Activated naive CD8-positive, alpha-beta T cell treated with anti-CD3 and anti-CD28 coated beads, Interleukin-2, amount 50 U/mL, for 24 hours (primary cell): ENCODE measurements at regions not wholly inside any gene's neighbourhood (a gene's known extent, or its start where the extent isn't known, plus 50 kb on each side); places are given as distances from the start of the nearest gene placed in this dataset.
A peak's percentile ranks its signal among the peaks of the same experiment; 100 is the strongest.

ENCODE experiments used
- ATAC-seq: fragments of 150-1000 bp; cut with Tn5 transposase; one replicate; pipeline ENCODE4 v1.10.0; 2021
- DNase-seq: peaks from one replicate; pipeline ENCODE4 v3.0.0; 2021
- H3K27ac Mint-ChIP-seq: one replicate; pipeline ENCODE4 v1.8.0; 2021; ENCODE audit warnings: mild to moderate bottlenecking, mixed read lengths
- H3K27me3 Mint-ChIP-seq: one replicate; pipeline ENCODE4 v1.8.0; 2021; ENCODE audit warnings: mixed read lengths
- H3K36me3 Mint-ChIP-seq: one replicate; pipeline ENCODE4 v1.8.0; 2021; ENCODE audit warnings: low read depth, mixed read lengths
- H3K4me1 Mint-ChIP-seq: one replicate; pipeline ENCODE4 v1.8.0; 2021; ENCODE audit warnings: mixed read lengths
- H3K4me3 Mint-ChIP-seq: one replicate; pipeline ENCODE4 v1.8.0; 2021; ENCODE audit warnings: mild to moderate bottlenecking, moderate library complexity, mixed read lengths
- H3K9me3 Mint-ChIP-seq: one replicate; pipeline ENCODE4 v1.8.0; 2021; ENCODE audit warnings: mixed read lengths

DNA sequence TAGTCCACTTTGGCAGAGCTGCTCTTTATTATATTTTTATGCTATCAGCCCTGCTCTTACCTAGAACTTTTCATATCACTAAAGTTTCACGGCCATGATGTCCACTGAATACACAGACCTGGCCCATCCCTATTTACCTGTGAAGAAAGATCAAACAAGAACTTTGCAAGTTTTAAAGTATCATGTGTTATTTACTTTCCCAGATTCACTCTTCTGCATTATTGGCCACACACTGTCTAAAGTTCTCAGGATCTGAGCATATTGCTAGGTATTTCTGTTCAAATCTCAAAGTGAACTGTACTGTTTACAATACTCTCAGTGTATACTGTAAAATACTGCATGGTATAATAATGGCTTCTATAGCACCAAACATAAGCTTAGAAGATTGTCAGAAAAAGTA lies 405.2 kb downstream of the KLF12 start:
- DNase-seq (no peak), ATAC-seq (no peak)
- Mint-ChIP-seq H3K4me3 (no peak overlapping the region), H3K9me3 (no peaks in the 10 kb centered on the region), H3K27ac (no peak overlapping the region), H3K27me3 (no peaks in the 10 kb centered on the region), H3K36me3 (peaks cover 16% of the 10 kb centered on the region), H3K4me1 (peaks cover 2% of the 10 kb centered on the region)

DNA sequence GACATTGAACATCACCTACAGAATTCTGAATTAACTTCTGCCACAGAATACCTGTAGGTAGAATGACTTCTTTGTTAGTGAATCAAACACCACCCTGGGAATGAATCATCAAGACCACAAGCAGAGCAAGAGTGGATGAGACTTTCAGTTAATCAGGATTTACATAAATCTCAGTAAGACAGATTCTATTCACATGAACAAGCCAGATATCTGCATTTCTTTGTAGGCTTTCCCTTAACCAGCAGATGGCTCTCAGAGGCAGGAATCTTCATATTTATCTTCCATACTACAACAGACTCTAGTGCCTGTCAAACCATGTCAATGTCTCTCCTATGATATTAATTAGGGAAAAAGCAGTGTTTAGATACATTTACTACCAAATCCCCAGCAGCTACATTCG lies 412.1 kb downstream of the KLF12 start:
- ATAC-seq (peak; percentile 91), DNase-seq (no peak)
- H3K27me3 Mint-ChIP-seq: no peaks in the 10 kb centered on the region
- no peak overlapping the region for H3K4me3 Mint-ChIP-seq
- no peaks in the 10 kb centered on the region for H3K9me3 Mint-ChIP-seq
- no peak overlapping the region for H3K27ac Mint-ChIP-seq
- peaks cover 4% of the 10 kb centered on the region for H3K36me3 Mint-ChIP-seq
- peaks cover 33% of the 10 kb centered on the region for H3K4me1 Mint-ChIP-seq

DNA sequence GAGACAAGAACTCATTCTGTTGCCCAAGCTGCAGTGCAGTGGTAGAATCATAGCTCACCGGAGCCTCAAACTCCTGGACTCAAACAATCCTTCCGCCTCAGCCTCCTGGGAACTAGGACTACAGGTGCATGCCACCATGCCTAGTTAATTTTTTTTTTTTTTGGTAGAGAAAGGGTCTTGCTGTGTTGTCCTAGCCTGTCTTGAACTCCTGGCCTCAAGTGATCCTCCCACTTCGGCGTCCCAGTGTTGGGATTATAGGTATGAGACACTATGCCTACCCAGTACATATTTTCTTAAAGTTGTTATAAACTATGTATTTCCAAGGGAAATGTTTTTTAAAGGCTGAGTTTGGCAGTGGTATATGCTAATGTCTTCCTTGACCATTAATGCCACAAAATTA lies 412.6 kb downstream of the KLF12 start:
- ATAC-seq (no peak), DNase-seq (no peak)
- Mint-ChIP-seq H3K9me3 (no peaks in the 10 kb centered on the region), H3K27me3 (no peaks in the 10 kb centered on the region), H3K4me3 (no peak overlapping the region), H3K27ac (no peak overlapping the region), H3K36me3 (peaks cover 4% of the 10 kb centered on the region), H3K4me1 (peaks cover 39% of the 10 kb centered on the region)

DNA sequence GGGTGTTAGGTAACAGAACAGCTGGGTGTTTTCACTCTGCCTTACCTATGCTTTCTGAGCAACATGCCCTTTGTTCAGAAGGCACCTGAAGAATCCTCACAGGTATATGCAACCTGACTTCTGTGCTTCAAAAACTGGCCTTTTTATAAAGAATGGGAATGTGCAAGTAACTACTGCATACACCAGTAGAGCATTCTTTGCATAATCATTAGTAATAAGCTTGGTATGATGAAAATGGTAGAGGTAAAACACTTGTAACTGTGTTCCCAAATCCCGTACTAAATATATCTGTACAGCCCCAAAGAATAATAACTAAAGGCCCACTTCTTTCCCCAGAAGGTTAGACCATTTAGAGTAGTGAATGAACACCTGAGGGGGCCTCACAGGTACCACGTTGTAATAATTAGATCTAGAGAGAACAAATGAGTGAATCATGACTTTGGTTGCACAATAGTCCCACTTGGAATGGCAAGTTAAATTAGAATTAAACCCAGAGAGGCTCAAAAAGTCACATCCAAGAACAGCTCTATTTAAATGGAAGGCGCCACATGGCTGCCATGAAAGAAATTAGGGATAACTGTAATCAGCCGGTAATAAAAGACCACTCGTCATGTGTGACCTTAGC lies 413.9 kb downstream of the KLF12 start:
- peaks cover 51% of the 10 kb centered on the region for H3K4me1 Mint-ChIP-seq
- no peaks in the 10 kb centered on the region for H3K27me3 Mint-ChIP-seq
- no peak for DNase-seq
- H3K9me3 Mint-ChIP-seq: no peaks in the 10 kb centered on the region
- H3K27ac Mint-ChIP-seq: no peak overlapping the region
- H3K36me3 Mint-ChIP-seq: peaks cover 2% of the 10 kb centered on the region
- no peak for ATAC-seq
- H3K4me3 Mint-ChIP-seq: no peak overlapping the region

DNA sequence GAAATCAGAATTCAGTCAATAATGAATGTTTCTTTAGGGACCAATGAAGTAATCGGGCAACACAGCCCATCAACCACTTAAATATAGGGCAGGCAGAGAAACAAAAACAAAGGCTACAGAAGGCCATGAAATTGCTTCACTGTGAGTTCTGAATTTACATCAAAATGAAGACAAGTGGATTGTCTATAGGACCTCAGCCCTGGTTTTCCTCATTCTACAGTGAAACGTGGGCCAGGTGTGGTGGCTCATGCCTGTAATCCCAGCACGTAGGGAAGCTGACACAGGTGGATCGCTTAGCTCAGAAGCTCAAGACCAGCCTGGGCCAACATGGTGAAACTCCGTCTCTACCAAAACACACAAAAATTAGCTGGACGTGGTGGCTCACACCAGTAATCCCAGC lies 416.0 kb downstream of the KLF12 start:
- H3K9me3 Mint-ChIP-seq: no peaks in the 10 kb centered on the region
- H3K27ac Mint-ChIP-seq: no peak overlapping the region
- no peak overlapping the region for H3K4me3 Mint-ChIP-seq
- ATAC-seq: no peak
- no peaks in the 10 kb centered on the region for H3K27me3 Mint-ChIP-seq
- DNase-seq: no peak
- H3K4me1 Mint-ChIP-seq: peaks cover 63% of the 10 kb centered on the region
- H3K36me3 Mint-ChIP-seq: peaks cover 10% of the 10 kb centered on the region

DNA sequence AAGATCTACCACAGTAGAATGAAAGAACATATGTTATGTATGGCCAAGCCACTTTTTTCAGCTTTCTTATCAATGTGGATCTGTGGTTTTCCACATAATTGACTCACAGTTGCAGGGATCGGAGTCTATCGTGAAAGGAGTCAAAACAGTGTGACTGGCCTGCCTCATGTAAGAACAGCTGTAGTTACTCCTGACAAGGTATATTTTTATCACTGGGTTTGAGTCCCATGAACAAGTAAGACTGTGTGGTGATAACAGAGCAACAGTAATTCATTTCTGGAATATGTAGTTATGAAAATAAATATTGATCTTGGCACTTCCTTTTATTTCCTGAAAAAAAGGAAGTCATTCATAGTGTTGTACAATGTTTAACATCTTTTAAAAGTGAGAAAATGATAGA lies 416.6 kb downstream of the KLF12 start:
- peaks cover 63% of the 10 kb centered on the region for H3K4me1 Mint-ChIP-seq
- ATAC-seq (peak; percentile 58), DNase-seq (no peak)
- no peak overlapping the region for H3K4me3 Mint-ChIP-seq
- peaks cover 10% of the 10 kb centered on the region for H3K36me3 Mint-ChIP-seq
- H3K27me3 Mint-ChIP-seq: no peaks in the 10 kb centered on the region
- no peak overlapping the region for H3K27ac Mint-ChIP-seq
- no peaks in the 10 kb centered on the region for H3K9me3 Mint-ChIP-seq

DNA sequence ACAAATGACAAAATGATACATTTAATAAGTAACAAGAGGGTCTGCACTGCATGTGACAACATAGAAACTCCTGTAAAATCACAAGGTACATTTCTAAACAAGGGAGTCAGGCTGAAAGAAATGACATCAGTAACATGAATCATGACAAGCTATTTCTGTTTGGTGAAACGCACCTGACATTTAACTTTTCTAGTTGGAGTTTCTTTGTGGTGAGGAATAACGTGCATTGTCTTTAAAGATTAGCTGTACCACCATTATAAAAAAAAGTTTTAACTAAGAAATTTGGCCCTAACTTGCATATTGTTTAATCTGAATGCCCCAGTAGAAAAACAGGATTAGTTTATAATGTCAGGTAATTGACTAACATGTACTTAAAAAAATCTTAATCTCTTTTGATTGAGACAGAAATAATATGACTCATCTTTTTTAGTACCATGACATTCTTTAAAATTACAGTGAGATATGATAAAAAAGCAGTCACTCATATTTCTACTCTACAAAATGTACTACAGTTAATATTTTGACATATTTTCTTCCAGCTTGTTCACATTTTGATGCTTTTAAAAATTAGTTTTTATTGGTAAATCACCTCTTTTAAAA lies 418.2 kb downstream of the KLF12 start:
- ATAC-seq (peak; percentile 78), DNase-seq (no peak)
- Mint-ChIP-seq H3K9me3 (no peaks in the 10 kb centered on the region), H3K36me3 (peaks cover 12% of the 10 kb centered on the region), H3K4me3 (peak overlapping the region; percentile 49), H3K27me3 (no peaks in the 10 kb centered on the region), H3K4me1 (peaks cover 52% of the 10 kb centered on the region), H3K27ac (peak overlapping the region; percentile 83)

DNA sequence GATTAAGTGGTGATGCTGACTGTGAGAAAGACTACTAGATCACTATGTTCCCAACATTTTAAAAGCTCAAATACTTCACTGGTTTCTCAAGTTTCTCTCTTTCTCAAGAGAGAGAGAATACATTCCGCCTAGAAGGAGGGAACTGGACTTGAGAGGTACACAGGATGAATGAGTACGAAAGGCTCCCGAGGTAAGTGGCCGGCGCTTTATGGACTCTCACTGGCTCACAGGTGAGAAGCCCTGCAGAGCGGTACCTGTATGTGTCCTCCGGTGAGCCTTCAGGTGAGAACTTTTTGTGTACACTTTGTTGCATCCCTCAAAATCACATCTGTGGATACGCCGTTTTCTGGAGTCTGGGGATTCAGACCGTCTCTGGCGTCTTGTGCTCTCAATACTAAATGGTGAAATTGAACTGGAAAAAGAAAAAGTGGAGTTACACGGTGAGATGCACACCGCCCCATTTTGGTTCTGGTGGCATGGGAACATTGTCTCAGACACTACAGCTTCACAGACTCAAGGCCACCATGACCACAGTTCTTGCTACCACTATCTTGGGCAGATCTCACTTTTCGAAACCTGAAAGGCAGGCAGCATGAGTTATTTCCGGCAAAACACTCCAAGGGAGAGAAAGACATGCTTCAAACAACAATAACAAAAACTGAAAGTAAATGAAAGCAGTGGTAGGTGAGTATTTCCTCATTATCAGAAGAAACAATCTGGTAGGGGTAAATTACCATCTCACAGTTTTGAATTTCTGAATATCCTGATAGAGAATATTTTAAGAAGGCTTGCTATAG lies 418.9 kb downstream of the KLF12 start:
- H3K4me1 Mint-ChIP-seq: peaks cover 49% of the 10 kb centered on the region
- H3K27me3 Mint-ChIP-seq: no peaks in the 10 kb centered on the region
- peak overlapping the region; percentile 49 for H3K4me3 Mint-ChIP-seq
- H3K36me3 Mint-ChIP-seq: peaks cover 12% of the 10 kb centered on the region
- DNase-seq (peak; percentile 16), ATAC-seq (peak; percentile 71)
- no peaks in the 10 kb centered on the region for H3K9me3 Mint-ChIP-seq
- peak overlapping the region; percentile 83 for H3K27ac Mint-ChIP-seq

DNA sequence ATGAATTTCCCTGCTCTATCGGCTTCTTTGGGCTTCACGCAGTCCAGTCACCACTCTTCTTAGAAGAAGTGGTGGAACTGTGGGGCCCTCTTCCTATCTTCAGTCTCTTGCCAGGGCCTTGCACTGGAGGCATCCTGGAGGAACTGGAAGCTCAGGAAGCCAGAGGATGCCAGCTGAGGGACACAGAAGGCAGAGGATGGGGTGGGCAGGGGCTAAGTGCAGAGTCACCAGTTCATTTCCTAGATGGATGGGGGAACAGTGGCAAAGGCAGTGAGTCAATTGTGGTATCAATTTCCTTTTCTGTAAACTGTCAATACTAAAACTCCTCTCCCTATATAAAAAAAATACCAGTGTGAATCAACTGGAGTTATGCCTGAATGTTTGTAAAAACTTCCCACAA lies 419.7 kb downstream of the KLF12 start:
- Mint-ChIP-seq H3K36me3 (peaks cover 12% of the 10 kb centered on the region), H3K4me1 (peaks cover 49% of the 10 kb centered on the region), H3K9me3 (no peaks in the 10 kb centered on the region), H3K27me3 (no peaks in the 10 kb centered on the region), H3K27ac (peak overlapping the region; percentile 83), H3K4me3 (peak overlapping the region; percentile 2)
- no peak for ATAC-seq
- DNase-seq: no peak

DNA sequence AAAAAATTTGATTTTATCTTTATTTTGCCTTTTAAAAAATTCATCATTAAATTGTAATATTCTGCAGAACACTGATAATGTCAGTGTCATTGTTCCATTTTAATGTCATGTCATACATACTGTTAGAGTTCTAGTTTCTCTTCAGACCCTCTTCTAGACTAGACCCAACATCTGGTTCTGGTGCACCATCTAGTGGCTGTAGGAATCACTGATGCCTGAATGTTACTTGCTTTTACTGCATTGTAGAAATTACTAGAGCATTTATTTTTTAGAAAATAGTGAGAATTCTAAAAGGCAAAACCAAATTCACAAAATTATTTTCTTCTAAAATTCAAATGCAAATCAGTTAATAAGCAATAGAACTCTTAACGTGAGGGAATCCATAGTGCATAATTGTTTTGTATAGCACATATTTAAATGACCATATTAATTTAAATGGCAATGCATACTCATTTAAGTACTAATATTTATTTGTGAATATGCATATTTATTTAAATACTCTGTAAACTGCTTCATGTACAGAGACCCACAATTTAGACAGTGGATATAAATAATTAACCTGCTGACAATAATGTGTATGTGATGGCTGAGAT lies 425.7 kb downstream of the KLF12 start:
- DNase-seq: peak; percentile 29
- Mint-ChIP-seq H3K4me3 (no peak overlapping the region), H3K9me3 (no peaks in the 10 kb centered on the region), H3K36me3 (peaks cover 11% of the 10 kb centered on the region), H3K27ac (no peak overlapping the region), H3K27me3 (no peaks in the 10 kb centered on the region), H3K4me1 (peaks cover 12% of the 10 kb centered on the region)
- peak; percentile 91 for ATAC-seq

DNA sequence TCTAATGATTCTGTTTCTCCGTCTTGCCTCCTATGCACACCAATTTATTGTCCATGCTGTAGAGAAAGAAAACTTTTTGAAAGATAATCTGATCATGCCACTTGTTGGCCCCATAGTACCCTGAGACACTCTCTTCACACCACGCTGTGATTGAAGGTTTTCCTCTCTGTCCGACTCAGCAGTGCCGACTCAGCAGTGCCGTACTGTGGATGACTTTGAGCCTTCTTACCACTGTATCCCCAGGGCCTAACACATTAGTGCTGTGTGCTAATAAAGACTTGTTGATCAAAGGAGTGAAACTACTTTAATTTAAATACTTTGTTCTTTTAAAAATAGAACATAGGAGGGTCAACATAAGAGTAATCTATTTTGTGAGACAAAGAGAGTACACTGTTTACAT lies 429.6 kb downstream of the KLF12 start:
- H3K4me1 Mint-ChIP-seq: peaks cover 32% of the 10 kb centered on the region
- ATAC-seq (no peak), DNase-seq (no peak)
- no peaks in the 10 kb centered on the region for H3K9me3 Mint-ChIP-seq
- H3K4me3 Mint-ChIP-seq: no peak overlapping the region
- H3K27me3 Mint-ChIP-seq: no peaks in the 10 kb centered on the region
- H3K27ac Mint-ChIP-seq: no peak overlapping the region
- peaks cover 10% of the 10 kb centered on the region for H3K36me3 Mint-ChIP-seq

DNA sequence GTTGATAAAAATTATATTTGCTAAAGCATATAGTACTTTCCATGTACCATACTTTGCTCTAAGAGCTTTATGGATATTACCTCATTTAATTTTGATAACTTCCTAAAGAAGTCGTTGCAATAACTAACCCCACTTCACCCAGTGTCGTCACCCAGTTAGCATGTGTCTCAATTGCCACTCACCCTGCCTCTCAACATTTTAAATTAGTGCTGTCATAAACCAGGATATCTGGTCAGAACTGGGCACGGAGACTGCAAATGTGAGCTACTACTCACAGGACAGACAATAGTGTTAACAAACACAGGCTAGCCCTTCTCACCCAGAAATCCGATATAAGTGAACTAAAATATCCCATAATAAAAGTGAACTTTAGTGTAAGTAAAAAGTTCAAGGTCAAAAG lies 430.6 kb downstream of the KLF12 start:
- peaks cover 14% of the 10 kb centered on the region for H3K36me3 Mint-ChIP-seq
- DNase-seq (no peak), ATAC-seq (no peak)
- no peaks in the 10 kb centered on the region for H3K9me3 Mint-ChIP-seq
- H3K4me1 Mint-ChIP-seq: peaks cover 39% of the 10 kb centered on the region
- H3K27me3 Mint-ChIP-seq: no peaks in the 10 kb centered on the region
- no peak overlapping the region for H3K4me3 Mint-ChIP-seq
- H3K27ac Mint-ChIP-seq: no peak overlapping the region

DNA sequence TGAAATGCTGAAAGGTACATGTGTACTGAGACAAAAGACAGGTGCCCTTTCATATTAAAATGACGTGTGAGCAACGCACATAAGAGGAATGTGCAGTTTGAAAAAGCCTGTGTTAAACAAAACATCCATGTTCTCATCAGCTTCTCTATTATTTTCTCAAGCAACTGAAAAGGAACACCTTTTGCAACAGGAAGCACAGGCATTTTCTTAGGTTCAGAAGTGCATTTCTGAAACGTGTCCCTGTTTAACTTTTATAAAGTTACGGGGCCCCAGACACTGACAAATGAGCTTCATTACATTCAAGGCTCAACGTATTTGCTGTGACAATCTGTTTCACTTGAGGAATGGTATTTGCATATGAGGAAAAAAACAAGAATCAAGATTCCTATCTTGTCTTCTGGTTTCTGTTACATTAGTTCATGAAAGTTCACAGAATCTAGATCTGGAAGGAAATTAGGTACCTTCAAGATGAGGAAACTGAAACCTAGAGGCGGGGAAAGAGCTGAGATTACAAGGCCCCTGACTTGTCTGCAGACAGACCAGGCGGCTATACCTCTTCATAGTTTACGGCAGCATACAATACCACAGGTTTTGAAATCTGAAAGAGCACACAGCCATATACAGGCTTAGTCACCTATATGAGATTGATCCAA lies 431.7 kb downstream of the KLF12 start:
- H3K4me3 Mint-ChIP-seq: peak overlapping the region; percentile 56
- peaks cover 43% of the 10 kb centered on the region for H3K4me1 Mint-ChIP-seq
- peak; percentile 15 for DNase-seq
- ATAC-seq: peak; percentile 98
- H3K9me3 Mint-ChIP-seq: no peaks in the 10 kb centered on the region
- peaks cover 18% of the 10 kb centered on the region for H3K36me3 Mint-ChIP-seq
- peak overlapping the region; percentile 64 for H3K27ac Mint-ChIP-seq
- H3K27me3 Mint-ChIP-seq: no peaks in the 10 kb centered on the region

DNA sequence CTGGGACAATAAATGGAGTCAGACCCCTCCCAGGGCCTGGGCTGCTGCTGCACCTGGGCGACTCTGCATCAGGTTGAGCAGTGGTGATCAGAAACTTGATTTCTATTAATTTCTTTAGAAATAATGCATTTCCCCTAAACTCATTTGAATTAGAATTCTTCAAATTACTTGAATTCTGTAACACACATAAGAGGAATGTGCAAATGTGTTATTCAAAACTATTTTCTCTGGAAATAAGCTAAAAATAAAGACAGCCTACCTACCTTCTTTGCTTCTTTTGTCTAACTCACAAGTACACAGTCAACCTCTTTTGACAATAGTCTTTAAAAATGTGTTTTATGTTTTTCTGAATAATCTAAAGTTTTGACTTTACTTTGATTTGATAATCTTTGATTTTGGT lies 433.0 kb downstream of the KLF12 start:
- H3K4me1 Mint-ChIP-seq: peaks cover 47% of the 10 kb centered on the region
- DNase-seq (no peak), ATAC-seq (no peak)
- no peak overlapping the region for H3K4me3 Mint-ChIP-seq
- H3K36me3 Mint-ChIP-seq: peaks cover 19% of the 10 kb centered on the region
- H3K9me3 Mint-ChIP-seq: no peaks in the 10 kb centered on the region
- no peak overlapping the region for H3K27ac Mint-ChIP-seq
- no peaks in the 10 kb centered on the region for H3K27me3 Mint-ChIP-seq
